Brain microvascular endothelial cell (primary cell): ENCODE measurements at regions not wholly inside any gene's neighbourhood (a gene's known extent, or its start where the extent isn't known, plus 50 kb on each side); places are given as distances from the start of the nearest gene placed in this dataset.
A peak's percentile ranks its signal among the peaks of the same experiment; 100 is the strongest.
"Not testable (repeated sequence)": the region's sequence is repeated elsewhere in the genome, so short reads cannot be mapped to it uniquely, and the experiment has no call there.

Experiments
- DNase-seq: peaks from one replicate; pipeline ENCODE4 v3.0.0-alpha.2; 2020
- H3K27ac ChIP-seq: fragments of 250-450 bp; sonication (Bioruptor Pico); 2 replicates; pipeline ENCODE4 v1.5.1; 2020; ENCODE audit warnings: mild to moderate bottlenecking, moderate library complexity
- H3K27me3 ChIP-seq: fragments of 250-450 bp; sonication (Bioruptor Pico); replicated peaks from 2 replicates; pipeline ENCODE4 v1.5.1; 2020; ENCODE audit warnings: mild to moderate bottlenecking
- H3K36me3 ChIP-seq: fragments of 250-450 bp; sonication (Bioruptor Pico); replicated peaks from 2 replicates; pipeline ENCODE4 v1.5.1; 2020; ENCODE audit warnings: mild to moderate bottlenecking
- H3K4me3 ChIP-seq: 2 replicates; pipeline ENCODE4 v1.5.1; 2011; ENCODE audit warnings: low read depth, mild to moderate bottlenecking, control low read depth, low read length, moderate library complexity
- in situ Hi-C: cut with HindIII; loops from 2 replicates; pipeline ENCODE4 v1.10.0; 2017; ENCODE audit warnings: low sequenced_read_pairs, low pct_ligation_motif_present
- TF ChIP-seq, protein P1 (sequence below): IDR thresholded peaks from 2 replicates; pipeline ENCODE4 v1.5.1; 2011; ENCODE audit warnings: low read depth, mild to moderate bottlenecking, moderate library complexity, low read length, control low read depth, inconsistent platforms; ENCODE audit errors: missing control alignments

DNA sequence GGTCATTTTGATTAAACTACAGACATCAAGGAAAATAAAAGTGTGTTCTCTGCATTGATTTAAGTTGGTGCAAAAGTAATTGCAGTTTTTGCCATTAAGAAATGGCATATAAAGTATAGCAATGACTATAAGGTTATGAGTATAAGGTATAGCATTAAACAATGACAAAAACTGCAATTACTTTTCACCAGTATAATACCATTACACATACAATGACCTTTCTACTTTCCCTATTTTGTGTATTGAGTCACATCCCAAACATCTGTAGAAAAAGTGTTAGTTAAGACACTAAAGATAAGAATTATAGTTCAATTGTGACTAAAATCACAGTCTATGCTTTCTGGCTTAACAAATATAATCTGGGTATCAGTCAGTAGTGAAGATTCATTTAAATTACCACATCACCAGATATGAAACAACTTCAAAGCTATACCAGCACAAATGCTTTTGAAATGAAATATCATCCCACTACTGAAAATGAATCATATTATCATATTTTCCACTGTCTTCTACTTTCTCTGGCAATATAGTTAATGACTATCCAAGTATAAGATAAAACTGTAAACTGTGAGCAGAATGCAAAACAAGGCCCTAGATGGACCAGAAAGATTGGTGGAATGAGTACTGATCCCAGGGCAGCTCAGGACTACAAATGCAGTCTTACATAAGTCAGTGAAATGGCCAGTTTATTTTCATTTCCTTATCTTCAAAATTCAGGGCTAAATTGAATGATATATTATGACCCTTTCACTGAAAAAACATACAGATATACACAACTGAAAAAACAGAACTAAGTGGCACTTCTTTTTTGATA, 241.1 kb downstream of the ANTXR2 start:
- TF ChIP-seq, protein P1, sequence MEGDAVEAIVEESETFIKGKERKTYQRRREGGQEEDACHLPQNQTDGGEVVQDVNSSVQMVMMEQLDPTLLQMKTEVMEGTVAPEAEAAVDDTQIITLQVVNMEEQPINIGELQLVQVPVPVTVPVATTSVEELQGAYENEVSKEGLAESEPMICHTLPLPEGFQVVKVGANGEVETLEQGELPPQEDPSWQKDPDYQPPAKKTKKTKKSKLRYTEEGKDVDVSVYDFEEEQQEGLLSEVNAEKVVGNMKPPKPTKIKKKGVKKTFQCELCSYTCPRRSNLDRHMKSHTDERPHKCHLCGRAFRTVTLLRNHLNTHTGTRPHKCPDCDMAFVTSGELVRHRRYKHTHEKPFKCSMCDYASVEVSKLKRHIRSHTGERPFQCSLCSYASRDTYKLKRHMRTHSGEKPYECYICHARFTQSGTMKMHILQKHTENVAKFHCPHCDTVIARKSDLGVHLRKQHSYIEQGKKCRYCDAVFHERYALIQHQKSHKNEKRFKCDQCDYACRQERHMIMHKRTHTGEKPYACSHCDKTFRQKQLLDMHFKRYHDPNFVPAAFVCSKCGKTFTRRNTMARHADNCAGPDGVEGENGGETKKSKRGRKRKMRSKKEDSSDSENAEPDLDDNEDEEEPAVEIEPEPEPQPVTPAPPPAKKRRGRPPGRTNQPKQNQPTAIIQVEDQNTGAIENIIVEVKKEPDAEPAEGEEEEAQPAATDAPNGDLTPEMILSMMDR = no peak
- Histone ChIP-seq H3K36me3 (no peaks in the 10 kb centered on the region), H3K4me3 (no peak overlapping the region), H3K27me3 (no peaks in the 10 kb centered on the region), H3K27ac (no peak overlapping the region)
- no peak for DNase-seq
- in situ Hi-C loops = no loop called here

GRCh38 chr4:79831119-79831528, 241.9 kb downstream of the ANTXR2 start:
- TF ChIP-seq, protein P1 = no peak
- H3K4me3 ChIP-seq = no peak overlapping the region
- no peak overlapping the region for H3K27ac ChIP-seq
- no peaks in the 10 kb centered on the region for H3K27me3 ChIP-seq
- in situ Hi-C loops = no loop called here
- DNase-seq = no peak
- no peaks in the 10 kb centered on the region for H3K36me3 ChIP-seq

GRCh38 chr4:79827283-79827682, 245.7 kb downstream of the ANTXR2 start:
- no peak for DNase-seq
- in situ Hi-C loops = no loop called here

GRCh38 chr4:79823148-79823763, 249.8 kb downstream of the ANTXR2 start:
- Histone ChIP-seq H3K4me3 (no peak overlapping the region), H3K36me3 (no peaks in the 10 kb centered on the region), H3K27ac (no peak overlapping the region), H3K27me3 (no peaks in the 10 kb centered on the region)
- DNase-seq = peak; percentile 9
- TF ChIP-seq, protein P1 = no peak
- in situ Hi-C loops = no loop called here

More at GRCh38 chr4:79827283-79827682, 245.7 kb downstream of the ANTXR2 start:
- Histone ChIP-seq H3K27me3 (no peaks in the 10 kb centered on the region), H3K4me3 (no peak overlapping the region), H3K27ac (no peak overlapping the region), H3K36me3 (no peaks in the 10 kb centered on the region)
- TF ChIP-seq, protein P1 = no peak

GRCh38 chr4:79820427-79820826, 252.6 kb downstream of the ANTXR2 start:
- TF ChIP-seq, protein P1 = no peak
- Histone ChIP-seq H3K27ac (no peak overlapping the region), H3K27me3 (no peaks in the 10 kb centered on the region), H3K36me3 (no peaks in the 10 kb centered on the region), H3K4me3 (no peak overlapping the region)
- no peak for DNase-seq
- in situ Hi-C loops = no loop called here

DNA sequence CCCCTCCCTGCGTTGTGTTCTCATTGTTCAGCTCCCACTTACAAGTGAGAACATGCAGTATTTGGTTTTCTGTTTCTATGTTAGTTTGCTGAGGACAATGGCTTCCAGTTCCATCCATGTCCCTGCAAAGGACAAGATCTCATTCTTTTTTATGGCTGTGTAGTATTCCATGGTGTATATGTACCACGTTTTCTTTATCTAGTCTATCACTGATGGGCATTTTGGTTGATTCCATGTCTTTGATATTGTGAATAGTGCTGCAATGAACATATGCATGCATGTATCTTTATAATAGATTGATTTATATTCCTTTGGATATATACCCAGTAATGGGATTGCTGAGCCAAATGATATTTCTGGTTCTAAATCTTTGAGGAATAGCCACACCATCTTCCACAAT, 265.1 kb downstream of the ANTXR2 start:
- H3K36me3 ChIP-seq, H3K27ac ChIP-seq, H3K27me3 ChIP-seq, H3K4me3 ChIP-seq, in situ Hi-C loops, DNase-seq: not testable (repeated sequence)
